PC-9 (cell line): ENCODE measurements at regions not wholly inside any gene's neighbourhood (a gene's known extent, or its start where the extent isn't known, plus 50 kb on each side); places are given as distances from the start of the nearest gene placed in this dataset.

Source experiments
- BruUV-seq: library from RNA; stranded (reverse); fragments of 400-500 nt; replicated peaks from 2 replicates; lab custom pipeline; 2021; lab: Mats Ljungman, UMichigan
- CTCF ChIA-PET: fragments of 300-600 bp; sonication (Branson Sonifier 250); formaldehyde crosslinking; loops from one replicate; lab custom pipeline; 2022; ENCODE audit warnings: antibody characterized with exemption; lab: Charles Lee
- POLR2A ChIA-PET: fragments of 300-600 bp; sonication (Branson Sonifier 250); formaldehyde crosslinking; loops from one replicate; lab custom pipeline; 2022; ENCODE audit warnings: antibody characterized with exemption; ENCODE audit not compliant: unreplicated experiment; lab: Charles Lee
- DNase-seq, 2 experiments: peaks; one replicate each; pipeline versions ENCODE4 v3.0.0 to v3.0.0-alpha.2; 2015 to 2022; ENCODE audit warnings: mixed read lengths in 1 of 2
- H2AFZ ChIP-seq: fragments of 200-600 bp; sonication (generic); 2 replicates; pipeline ENCODE4 v1.8.1; 2017; ENCODE audit warnings: antibody characterized with exemption
- H3F3A ChIP-seq: fragments of 200-600 bp; sonication (generic); 2 replicates; pipeline ENCODE4 v1.8.1; 2017; ENCODE audit warnings: antibody characterized with exemption, mild to moderate bottlenecking, low read depth; ENCODE audit not compliant: insufficient read depth
- H3K27ac ChIP-seq: fragments of 200-600 bp; sonication (generic); 2 replicates; pipeline ENCODE4 v1.6.1; 2016; ENCODE audit warnings: mixed run types
- H3K27me3 ChIP-seq: fragments of 200-600 bp; sonication (generic); 2 replicates; pipeline ENCODE4 v1.6.1; 2016; ENCODE audit warnings: low read depth, mixed run types; ENCODE audit not compliant: insufficient read depth
- H3K36me3 ChIP-seq: fragments of 200-600 bp; sonication (generic); 2 replicates; pipeline ENCODE4 v1.6.1; 2016; ENCODE audit warnings: low read depth, mixed run types
- H3K4me1 ChIP-seq: fragments of 200-600 bp; sonication (generic); replicated peaks from 2 replicates; pipeline ENCODE4 v1.6.1; 2016; ENCODE audit warnings: mixed run types; ENCODE audit not compliant: insufficient read depth
- H3K4me2 ChIP-seq: fragments of 200-600 bp; sonication (generic); 2 replicates; pipeline ENCODE4 v1.6.1; 2017; ENCODE audit warnings: mixed run types
- H3K4me3 ChIP-seq: fragments of 200-600 bp; sonication (generic); 2 replicates; pipeline ENCODE4 v1.6.1; 2016; ENCODE audit warnings: mixed run types
- H3K79me2 ChIP-seq: fragments of 200-600 bp; sonication (generic); 2 replicates; pipeline ENCODE4 v1.6.1; 2017; ENCODE audit warnings: low read depth, mixed run types
- H3K9me2 ChIP-seq: fragments of 200-600 bp; sonication (generic); 2 replicates; pipeline ENCODE4 v1.8.1; 2017; ENCODE audit warnings: mild to moderate bottlenecking; ENCODE audit not compliant: insufficient read depth
- H3K9me3 ChIP-seq: fragments of 200-600 bp; sonication (generic); 2 replicates; pipeline ENCODE4 v1.8.1; 2016; ENCODE audit warnings: low read depth; ENCODE audit not compliant: insufficient read depth
- H4K20me1 ChIP-seq: fragments of 200-600 bp; sonication (generic); 2 replicates; pipeline ENCODE4 v1.8.1; 2017; ENCODE audit not compliant: insufficient read depth
- CTCF ChIP-seq: fragments of 200-600 bp; sonication (generic); conservative IDR thresholded peaks from 2 replicates; pipeline ENCODE4 v1.6.1; 2017; ENCODE audit warnings: mixed run types, antibody characterized with exemption, mild to moderate bottlenecking, moderate library complexity
- EZH2 ChIP-seq: fragments of 200-600 bp; sonication (generic); IDR thresholded peaks from 2 replicates; pipeline ENCODE4 v1.8.0; 2017; ENCODE audit warnings: antibody characterized with exemption, low read depth
- intact Hi-C: fragments of 100-400 bp; cut with micrococcal nuclease; formaldehyde crosslinking; loops from one replicate; pipeline ENCODE4 v1.10.0; 2022; ENCODE audit not compliant: unreplicated experiment

DNA sequence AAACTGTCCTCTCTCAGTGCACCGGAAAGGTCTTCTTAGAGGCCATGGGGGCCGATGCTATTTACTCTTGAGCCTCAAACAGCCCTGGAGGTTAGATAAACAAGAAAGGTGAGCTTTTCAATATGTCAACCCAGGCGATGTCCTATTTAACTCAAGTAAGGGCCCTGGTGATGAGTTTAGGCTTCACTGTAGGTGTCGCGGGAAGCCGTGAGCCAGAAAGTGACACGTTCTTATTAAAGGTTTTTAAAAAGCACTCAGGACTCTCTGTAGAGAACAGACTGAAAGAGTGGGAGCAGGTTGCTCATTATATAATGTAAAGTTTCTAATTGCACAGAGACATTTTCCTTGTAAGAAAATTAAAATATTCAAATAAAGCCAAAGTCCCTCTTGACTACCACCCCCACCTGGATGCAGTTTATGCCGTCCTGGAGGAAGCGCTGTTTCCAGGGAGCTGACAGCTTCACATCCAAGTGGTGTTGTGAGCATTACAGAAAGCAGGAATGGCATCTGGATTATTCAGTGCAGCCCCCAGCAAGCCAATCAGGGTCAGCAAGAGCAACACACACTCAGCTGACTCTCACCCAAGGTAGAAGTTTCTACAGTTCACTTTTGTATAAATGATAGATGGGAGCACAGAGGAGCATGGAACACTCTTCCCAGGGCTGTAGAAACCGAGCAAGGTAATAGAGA is 280.3 kb downstream of the DRD1 start:
- BruUV-seq: no TSS peak
- Histone ChIP-seq H3K9me2 (no peaks in the 10 kb centered on the region), H3K4me3 (no peak overlapping the region), H3K27me3 (peaks cover 23% of the 10 kb centered on the region), H2AFZ (no peak overlapping the region), H3K27ac (no peak overlapping the region), H3K4me2 (no peak overlapping the region), H4K20me1 (no peaks in the 10 kb centered on the region), H3K79me2 (no peaks in the 10 kb centered on the region), H3K9me3 (no peaks in the 10 kb centered on the region), H3K36me3 (no peaks in the 10 kb centered on the region), H3K4me1 (no peaks in the 10 kb centered on the region), H3F3A (no peaks in the 10 kb centered on the region)
- CTCF ChIA-PET: no interaction called here
- intact Hi-C loops: no loop called here
- DNase-seq: no peak
- POLR2A ChIA-PET: no interaction called here
- TF ChIP-seq CTCF (no peak), EZH2 (no peak)

DNA sequence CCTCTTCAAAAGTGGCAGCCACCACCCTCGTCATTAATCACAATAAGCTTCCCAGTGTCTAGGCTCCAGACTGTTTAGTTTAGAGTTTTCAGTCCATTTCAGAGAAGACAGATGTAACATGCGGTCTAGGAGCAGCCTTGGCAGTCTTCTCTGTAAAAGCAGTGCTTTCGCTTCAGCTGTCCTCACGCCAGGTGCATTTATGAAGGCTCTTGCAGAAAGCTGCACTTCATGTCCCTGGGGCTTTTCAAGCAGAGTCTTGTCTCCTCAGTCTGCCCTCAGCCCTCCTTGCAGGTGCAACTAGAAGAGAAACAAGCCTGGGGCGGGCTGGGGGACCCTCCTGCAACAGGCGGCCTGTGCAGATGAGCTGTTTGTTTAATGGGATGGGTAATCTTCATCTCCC is 281.9 kb downstream of the DRD1 start:
- intact Hi-C loops: no loop called here
- POLR2A ChIA-PET: no interaction called here

DNA sequence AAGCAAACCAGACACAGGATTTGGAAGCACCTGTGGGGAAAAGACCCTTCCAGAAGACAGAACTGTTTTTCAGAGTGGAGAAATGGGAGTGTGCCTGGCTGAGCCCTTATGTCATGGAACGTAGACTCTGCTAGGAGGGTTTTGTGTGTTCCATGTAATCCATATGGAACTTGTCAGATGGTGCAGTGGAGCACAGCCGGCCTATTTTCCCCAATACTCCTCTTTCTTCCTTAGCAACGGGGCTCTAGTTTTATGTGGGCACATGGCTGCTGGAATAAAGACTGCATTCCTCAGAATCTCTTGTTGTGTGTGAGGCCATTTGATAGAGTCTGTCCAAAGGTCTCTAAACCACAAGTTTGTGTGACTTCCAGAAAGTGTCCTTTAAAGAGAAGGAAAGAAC is 284.0 kb downstream of the DRD1 start:
- ChIA-PET POLR2A (no interaction called here), CTCF (no interaction called here)
- TF ChIP-seq CTCF (no peak), EZH2 (no peak)
- DNase-seq: no peak
- Histone ChIP-seq H4K20me1 (no peaks in the 10 kb centered on the region), H3K27ac (no peak overlapping the region), H3K27me3 (peaks cover 27% of the 10 kb centered on the region), H3K4me2 (no peak overlapping the region), H3K79me2 (no peaks in the 10 kb centered on the region), H3K4me3 (no peak overlapping the region), H3K9me3 (no peaks in the 10 kb centered on the region), H3K9me2 (no peaks in the 10 kb centered on the region), H2AFZ (no peak overlapping the region), H3K36me3 (no peaks in the 10 kb centered on the region), H3F3A (no peaks in the 10 kb centered on the region), H3K4me1 (no peaks in the 10 kb centered on the region)
- no TSS peak for BruUV-seq
- intact Hi-C loops: no loop called here

More for the DNA sequence above, 281.9 kb downstream of the DRD1 start:
- Histone ChIP-seq H3K36me3 (no peaks in the 10 kb centered on the region), H3K9me3 (no peaks in the 10 kb centered on the region), H3K4me2 (no peak overlapping the region), H3K79me2 (no peaks in the 10 kb centered on the region), H3K4me1 (no peaks in the 10 kb centered on the region), H3K27me3 (peaks cover 27% of the 10 kb centered on the region), H3K9me2 (no peaks in the 10 kb centered on the region), H3K27ac (no peak overlapping the region), H3K4me3 (no peak overlapping the region), H3F3A (no peaks in the 10 kb centered on the region), H2AFZ (no peak overlapping the region), H4K20me1 (no peaks in the 10 kb centered on the region)
- CTCF ChIA-PET: no interaction called here
- DNase-seq: no peak
- no TSS peak for BruUV-seq
- TF ChIP-seq CTCF (no peak), EZH2 (no peak)
